NCI-H82 treated with DMSO at 0.1 percent for 48 hours (cell line): ENCODE measurements at regions not wholly inside any gene's neighbourhood (a gene's known extent, or its start where the extent isn't known, plus 50 kb on each side); places are given as distances from the start of the nearest gene placed in this dataset.
A peak's percentile ranks its signal among the peaks of the same experiment; 100 is the strongest.
"Not testable (repeated sequence)": the region's sequence is repeated elsewhere in the genome, so short reads cannot be mapped to it uniquely, and the experiment has no call there.

Source experiments
- DNase-seq: peaks from one replicate; lab custom pipeline; 2025; ENCODE audit not compliant: unreplicated experiment; lab: John Stamatoyannopoulos, UW

- DNase-seq = no peak
These were observed 650.0 kb upstream of the STXBP6 start for GRCh38 chr14:25699981-25700380.

GRCh38 chr14:25698111-25698510, 648.2 kb upstream of the STXBP6 start:
- DNase-seq = no peak

GRCh38 chr14:25696176-25696575, 646.2 kb upstream of the STXBP6 start:
- no peak for DNase-seq

- DNase-seq = no peak
These were observed 635.1 kb upstream of the STXBP6 start for GRCh38 chr14:25685004-25685403.

- no peak for DNase-seq
These were observed 631.0 kb upstream of the STXBP6 start for GRCh38 chr14:25680934-25681333.

- not testable (repeated sequence) for DNase-seq
These were observed 630.6 kb upstream of the STXBP6 start for GRCh38 chr14:25680511-25680910.

- DNase-seq = no peak
These were observed 627.2 kb upstream of the STXBP6 start for GRCh38 chr14:25677111-25677510.

GRCh38 chr14:25667387-25667786, 617.4 kb upstream of the STXBP6 start:
- DNase-seq = no peak

GRCh38 chr14:25666877-25667276, 616.9 kb upstream of the STXBP6 start:
- no peak for DNase-seq

- no peak for DNase-seq
These were observed 609.0 kb upstream of the STXBP6 start for GRCh38 chr14:25658988-25659387.

GRCh38 chr14:25630447-25630846, 580.5 kb upstream of the STXBP6 start:
- no peak for DNase-seq

GRCh38 chr14:25628978-25629377, 579.0 kb upstream of the STXBP6 start:
- peak; percentile 1 for DNase-seq

- no peak for DNase-seq
These were observed 578.4 kb upstream of the STXBP6 start for GRCh38 chr14:25628390-25628789.

- no peak for DNase-seq
These were observed 577.0 kb upstream of the STXBP6 start for GRCh38 chr14:25626986-25627385.

GRCh38 chr14:25622763-25623162, 572.8 kb upstream of the STXBP6 start:
- DNase-seq = no peak

GRCh38 chr14:25620515-25620914, 570.6 kb upstream of the STXBP6 start:
- no peak for DNase-seq

GRCh38 chr14:25615174-25615573, 565.2 kb upstream of the STXBP6 start:
- DNase-seq = no peak

GRCh38 chr14:25607192-25607591, 557.2 kb upstream of the STXBP6 start:
- no peak for DNase-seq

GRCh38 chr14:25602106-25602505, 552.2 kb upstream of the STXBP6 start:
- no peak for DNase-seq

- no peak for DNase-seq
These were observed 538.8 kb upstream of the STXBP6 start for GRCh38 chr14:25588751-25589150.

GRCh38 chr14:25574628-25575325, 524.8 kb upstream of the STXBP6 start:
- DNase-seq = no peak

- no peak for DNase-seq
These were observed 520.5 kb upstream of the STXBP6 start for GRCh38 chr14:25570483-25570882.

- DNase-seq = no peak
These were observed 507.5 kb upstream of the STXBP6 start for GRCh38 chr14:25557466-25557865.
